Nucleus accumbens (tissue), 56 donors: ENCODE measurements at regions not wholly inside any gene's neighbourhood (a gene's known extent, or its start where the extent isn't known, plus 50 kb on each side); places are given as distances from the start of the nearest gene placed in this dataset.

Experiments used
- DNase-seq, 56 donors: peaks; one replicate each; lab custom pipeline; 2025; lab: John Stamatoyannopoulos, UW

- DNase-seq = no peak
These were observed 509.6 kb downstream of the MID1IP1 start for GRCh38 chrX:39310891-39311290.

- no peak for DNase-seq
These were observed 510.4 kb downstream of the MID1IP1 start for GRCh38 chrX:39311646-39312045.

- DNase-seq = no peak
These were observed 511.9 kb downstream of the MID1IP1 start for GRCh38 chrX:39313146-39313545.

- no peak for DNase-seq
These were observed 517.5 kb downstream of the MID1IP1 start for GRCh38 chrX:39318506-39319343.

GRCh38 chrX:39320165-39320564, 518.9 kb downstream of the MID1IP1 start:
- DNase-seq = no peak

- DNase-seq = no peak
These were observed 521.2 kb downstream of the MID1IP1 start for GRCh38 chrX:39322496-39322895.

GRCh38 chrX:39324233-39324930, 523.1 kb downstream of the MID1IP1 start:
- DNase-seq = no peak

- no peak for DNase-seq
These were observed 526.0 kb downstream of the MID1IP1 start for GRCh38 chrX:39327255-39327654.

GRCh38 chrX:39327705-39328104, 526.4 kb downstream of the MID1IP1 start:
- no peak for DNase-seq

GRCh38 chrX:39328661-39329060, 527.4 kb downstream of the MID1IP1 start:
- no peak for DNase-seq

- no peak for DNase-seq
These were observed 529.9 kb downstream of the MID1IP1 start for GRCh38 chrX:39331082-39331704.

GRCh38 chrX:39333451-39333850, 532.2 kb downstream of the MID1IP1 start:
- no peak for DNase-seq

GRCh38 chrX:39335513-39336235, 534.4 kb downstream of the MID1IP1 start:
- DNase-seq = no peak

GRCh38 chrX:39336671-39337311, 535.5 kb downstream of the MID1IP1 start:
- DNase-seq = no peak

- no peak for DNase-seq
These were observed 536.2 kb downstream of the MID1IP1 start for GRCh38 chrX:39337451-39337850.

- no peak for DNase-seq
These were observed 537.3 kb downstream of the MID1IP1 start for GRCh38 chrX:39338583-39338982.

- no peak for DNase-seq
These were observed 555.0 kb downstream of the MID1IP1 start for GRCh38 chrX:39356119-39356807.

- no peak for DNase-seq
These were observed 558.8 kb downstream of the MID1IP1 start for GRCh38 chrX:39360101-39360500.

GRCh38 chrX:39361736-39362135, 560.5 kb downstream of the MID1IP1 start:
- peak in 33 of 56 donors; percentile 0 to 48 (median 14) for DNase-seq

GRCh38 chrX:39367416-39367815, 566.2 kb downstream of the MID1IP1 start:
- DNase-seq = no peak
